OCI-LY3 (cell line): ENCODE measurements at regions not wholly inside any gene's neighbourhood (a gene's known extent, or its start where the extent isn't known, plus 50 kb on each side); places are given as distances from the start of the nearest gene placed in this dataset.

ENCODE experiments used
- CTCF ChIP-seq: fragments of 200-600, 300-600 bp; sonication (generic); IDR thresholded peaks from 2 replicates; pipeline ENCODE4 v1.5.1; 2014; ENCODE audit warnings: antibody characterized with exemption, low read length, low read depth
- EZH2phosphoT487 ChIP-seq: fragments of 200-600 bp; shearing (Covaris generic); IDR thresholded peaks from 2 replicates; pipeline ENCODE4 v1.6.1; 2018; ENCODE audit warnings: antibody characterized with exemption, mixed run types, low read depth

DNA sequence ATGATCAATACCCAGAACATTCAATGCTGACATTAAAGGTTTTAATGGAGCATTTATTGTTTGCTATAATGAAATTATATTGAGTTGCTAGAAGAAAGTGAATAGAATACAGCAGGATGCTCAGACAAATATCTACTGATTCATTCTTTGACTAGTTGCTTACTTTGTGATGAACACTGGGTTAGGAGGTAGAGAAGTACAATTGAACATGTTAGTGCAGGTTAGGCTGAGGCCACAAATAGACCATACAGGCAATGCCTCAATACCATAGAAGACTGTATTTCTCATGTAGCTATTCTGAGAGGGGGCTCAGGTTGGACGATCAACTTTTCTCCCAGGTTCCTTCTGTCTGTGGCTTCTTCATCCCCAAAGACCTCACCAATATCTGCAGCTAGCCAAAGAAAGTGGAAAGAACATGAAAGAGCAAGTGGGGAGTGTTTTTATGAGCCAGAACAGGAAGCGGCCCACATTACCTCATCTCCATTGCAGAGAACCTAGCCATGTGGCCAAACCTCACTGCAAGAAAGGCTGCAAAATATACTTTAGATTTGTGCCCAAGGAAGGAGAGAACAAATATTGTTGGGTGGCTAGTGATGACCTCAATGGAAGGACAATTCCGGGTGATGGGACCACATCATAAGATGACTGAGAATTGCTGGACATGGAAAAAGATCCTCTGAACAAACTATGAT, 180.3 kb upstream of the GATB start:
- TF ChIP-seq CTCF, result no peak
- TF ChIP-seq EZH2phosphoT487, result no peak
